GM20000 (cell line): ENCODE measurements at regions not wholly inside any gene's neighbourhood (a gene's known extent, or its start where the extent isn't known, plus 50 kb on each side); places are given as distances from the start of the nearest gene placed in this dataset.

ENCODE experiments used
- DNase-seq: peaks from one replicate; pipeline ENCODE4 v3.0.0; 2012; ENCODE audit warnings: low spot score
- CTCF ChIP-seq: IDR thresholded peaks from 2 replicates; pipeline ENCODE4 v1.5.1; 2012; ENCODE audit warnings: mild to moderate bottlenecking, control low read depth; ENCODE audit errors: extremely low read depth, missing control alignments

- TF ChIP-seq CTCF, result no peak
- DNase-seq, result no peak
Observed at GRCh38 chr4:31341601-31342359, 621.6 kb downstream of the PCDH7 start.

- no peak for DNase-seq
Observed at GRCh38 chr4:31343061-31343460, 622.9 kb downstream of the PCDH7 start.

GRCh38 chr4:31349907-31350306 is 629.7 kb downstream of the PCDH7 start:
- no peak for TF ChIP-seq CTCF
- DNase-seq, result no peak

More at GRCh38 chr4:31343061-31343460, 622.9 kb downstream of the PCDH7 start:
- TF ChIP-seq CTCF, result no peak

- DNase-seq, result no peak
- TF ChIP-seq CTCF, result no peak
Observed at GRCh38 chr4:31351695-31352094, 631.5 kb downstream of the PCDH7 start.

- TF ChIP-seq CTCF, result no peak
- no peak for DNase-seq
Observed at GRCh38 chr4:31356839-31357238, 636.7 kb downstream of the PCDH7 start.

- DNase-seq, result no peak
- no peak for TF ChIP-seq CTCF
Observed at GRCh38 chr4:31360786-31361185, 640.6 kb downstream of the PCDH7 start.

GRCh38 chr4:31362756-31363155 is 642.6 kb downstream of the PCDH7 start:
- no peak for DNase-seq
- no peak for TF ChIP-seq CTCF
